NB4 (cell line): ENCODE measurements at regions not wholly inside any gene's neighbourhood (a gene's known extent, or its start where the extent isn't known, plus 50 kb on each side); places are given as distances from the start of the nearest gene placed in this dataset.

ENCODE experiments used
- CTCF ChIP-seq: IDR thresholded peaks from one replicate; pipeline ENCODE4 v1.5.1; 2012; ENCODE audit warnings: low read depth, low read length
- POLR2A ChIP-seq: IDR thresholded peaks from 2 replicates; pipeline ENCODE4 v1.6.1; 2011; ENCODE audit warnings: mild to moderate bottlenecking; ENCODE audit not compliant: insufficient read length; ENCODE audit errors: extremely low read depth

DNA sequence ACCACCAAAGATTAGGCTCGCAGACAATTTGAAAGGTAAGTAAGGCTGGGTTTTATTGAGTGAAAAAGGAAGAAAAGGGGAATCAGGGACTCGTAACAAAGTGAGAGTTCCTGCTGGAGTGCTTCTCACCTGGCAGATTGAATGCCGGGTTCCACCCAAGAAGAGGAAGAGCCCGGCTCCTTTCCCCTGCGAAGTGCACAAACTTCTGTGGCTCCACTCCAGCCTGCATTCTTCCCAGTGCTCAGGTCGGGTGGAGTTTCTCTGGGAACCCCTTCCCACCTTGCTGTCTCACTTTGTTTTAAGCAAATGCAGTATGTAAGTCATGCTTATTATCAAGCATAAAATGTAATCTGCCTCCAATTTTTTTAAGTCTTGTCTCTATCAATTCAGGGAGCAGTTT, 87.1 kb upstream of the TMEM106B start:
- TF ChIP-seq POLR2A (no peak), CTCF (no peak)
